Body of pancreas (tissue), 4 donors: ENCODE measurements at regions not wholly inside any gene's neighbourhood (a gene's known extent, or its start where the extent isn't known, plus 50 kb on each side); places are given as distances from the start of the nearest gene placed in this dataset.

Source experiments
- CTCF ChIP-seq, 7 experiments: fragments of 450-650 bp in 4 of 7; fragments of 200-600 bp in 3 of 7; sonication (generic) in 3 of 7; IDR thresholded peaks; one replicate each; pipeline ENCODE4 v1.5.1; 2016 to 2019; ENCODE audit warnings: antibody characterized with exemption in 7 of 7
- POLR2A ChIP-seq, 3 donors: fragments of 450-650 bp; IDR thresholded peaks; one replicate each; pipeline ENCODE4 v1.6.1; 2016; ENCODE audit warnings: antibody characterized with exemption in 3 of 3, mild to moderate bottlenecking in 2 of 3

- no peak for TF ChIP-seq POLR2A (IDR thresholded peaks at IDR 0.05)
- TF ChIP-seq CTCF (IDR thresholded peaks at IDR 0.05), result no peak
Observed at GRCh38 chr2:193679847-193680246, 1485.1 kb upstream of the TMEFF2 start.
